ENCODE measurements at regions not wholly inside any gene's neighbourhood (a gene's known extent, or its start where the extent isn't known, plus 50 kb on each side); places are given as distances from the start of the nearest gene placed in this dataset.

GRCh38 chr4:181594188-181594587 lies 649.0 kb upstream of the TENM3 start:
- Histone ChIP-seq H2AFZ (ENCODE audit: control insufficient read depth, low read depth, low read length) (no peak overlapping the region), H3K27ac (ENCODE audit: control insufficient read depth, insufficient read depth) (no peak overlapping the region), H4K20me1 (ENCODE audit: control insufficient read depth, insufficient read depth) (no peaks in the 10 kb centered on the region), H3K4me2 (ENCODE audit: control insufficient read depth, insufficient read depth) (no peak overlapping the region), H3K9me3 (replicated peaks; ENCODE audit: control insufficient read depth, insufficient read depth, low read length) (no peaks in the 10 kb centered on the region), H3K4me1 (ENCODE audit: control insufficient read depth, insufficient read depth, low read length) (no peaks in the 10 kb centered on the region), H3K27me3 (replicated peaks in 1 of 2; ENCODE audit: control insufficient read depth in 2 of 2, insufficient read depth in 2 of 2, low read length in 1 of 2) (no peaks in the 10 kb centered on the region), H3K79me2 (ENCODE audit: control insufficient read depth, insufficient read depth, low read length) (no peaks in the 10 kb centered on the region), H3K4me3 (no peak overlapping the region), H3K9ac (ENCODE audit: control insufficient read depth, insufficient read depth, low read length) (no peak overlapping the region), H3K36me3 (ENCODE audit: control insufficient read depth in 2 of 2, insufficient read depth in 2 of 2, low read length in 1 of 2) (no peaks in the 10 kb centered on the region)
- ChIA-PET CTCF (interaction anchor here (0.6 kb wide), 1 partner anchor 369 kb away, joined by 4 read pairs; no protein-coding TSS in a partner anchor), POLR2A (no interaction called here), RAD21 (ENCODE audit: unreplicated experiment) (no interaction called here), SMC1A (ENCODE audit: uncharacterized antibody, unreplicated experiment) (interaction anchor here (1.0 kb wide), 1 partner anchor 157 kb away, joined by 3 read pairs; no protein-coding TSS in a partner anchor)
- FAIRE-seq (no peak), ATAC-seq (no peak), DNase-seq (ENCODE audit: low read depth, low spot score) (no peak)
- BruUV-seq (replicated peaks): no TSS peak
- in situ Hi-C loops (cut with MboI) (no loop called here), intact Hi-C loops (cut with micrococcal nuclease; ENCODE audit: unreplicated experiment) (no loop called here)
- TF ChIP-seq SMC3 (IDR thresholded peaks at IDR 0.05; ENCODE audit: borderline replicate concordance, low read length) (no peak), SUPT20H (IDR thresholded peaks at IDR 0.05; ENCODE audit: borderline replicate concordance, control insufficient read depth, low read depth, low read length) (no peak), RBBP5 (conservative IDR thresholded peaks at IDR 0.05) (no peak), STAT1 (conservative IDR thresholded peaks at IDR 0.05) (no peak), ZBTB4 (CRISPR knock-in tag; IDR thresholded peaks at IDR 0.05) (no peak)

Data from GM12878 (cell line).